Stomach (tissue), 4 donors: ENCODE measurements at regions not wholly inside any gene's neighbourhood (a gene's known extent, or its start where the extent isn't known, plus 50 kb on each side); places are given as distances from the start of the nearest gene placed in this dataset.

Experiments used
- POLR2A ChIP-seq, 4 donors: fragments of 450-650 bp; IDR thresholded peaks; one replicate each; pipeline ENCODE4 v1.6.1; 2016; ENCODE audit warnings: antibody characterized with exemption in 4 of 4, control low read depth in 2 of 4, mild to moderate bottlenecking in 1 of 4, moderate library complexity in 1 of 4
- POLR2AphosphoS5 ChIP-seq, 3 donors: sonication (generic); formaldehyde crosslinking; IDR thresholded peaks; one replicate each; pipeline ENCODE4 v1.6.1; 2016; ENCODE audit warnings: antibody characterized with exemption in 3 of 3
- TF ChIP-seq, protein P1 (sequence below), 7 experiments: fragments of 450-650 bp in 4 of 7; fragments of 200-600 bp in 3 of 7; sonication (generic) in 3 of 7; IDR thresholded peaks; one replicate each; pipeline ENCODE4 v1.5.1; 2016 to 2019; ENCODE audit warnings: antibody characterized with exemption in 7 of 7, control low read depth in 2 of 7, mild to moderate bottlenecking in 1 of 7

DNA sequence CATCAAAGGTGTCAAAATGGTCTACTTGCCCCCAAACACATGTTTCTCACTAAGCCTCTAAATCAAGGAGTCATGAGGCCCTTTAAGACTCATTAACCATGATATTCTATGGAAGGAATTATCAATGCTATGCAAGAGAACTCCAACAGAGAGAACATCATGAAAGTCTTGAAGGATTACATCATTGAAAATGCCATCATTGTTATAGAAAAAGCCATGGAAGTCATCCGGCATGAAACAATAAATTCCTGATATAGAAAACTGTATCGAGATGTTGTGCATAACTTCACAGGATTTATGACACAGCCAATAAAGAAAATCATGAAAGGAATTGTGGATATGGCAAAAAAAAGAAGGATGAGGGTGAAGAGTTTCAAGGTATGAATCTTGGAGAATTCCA lies 1363.6 kb upstream of the CDH2 start:
- TF ChIP-seq, protein P1, sequence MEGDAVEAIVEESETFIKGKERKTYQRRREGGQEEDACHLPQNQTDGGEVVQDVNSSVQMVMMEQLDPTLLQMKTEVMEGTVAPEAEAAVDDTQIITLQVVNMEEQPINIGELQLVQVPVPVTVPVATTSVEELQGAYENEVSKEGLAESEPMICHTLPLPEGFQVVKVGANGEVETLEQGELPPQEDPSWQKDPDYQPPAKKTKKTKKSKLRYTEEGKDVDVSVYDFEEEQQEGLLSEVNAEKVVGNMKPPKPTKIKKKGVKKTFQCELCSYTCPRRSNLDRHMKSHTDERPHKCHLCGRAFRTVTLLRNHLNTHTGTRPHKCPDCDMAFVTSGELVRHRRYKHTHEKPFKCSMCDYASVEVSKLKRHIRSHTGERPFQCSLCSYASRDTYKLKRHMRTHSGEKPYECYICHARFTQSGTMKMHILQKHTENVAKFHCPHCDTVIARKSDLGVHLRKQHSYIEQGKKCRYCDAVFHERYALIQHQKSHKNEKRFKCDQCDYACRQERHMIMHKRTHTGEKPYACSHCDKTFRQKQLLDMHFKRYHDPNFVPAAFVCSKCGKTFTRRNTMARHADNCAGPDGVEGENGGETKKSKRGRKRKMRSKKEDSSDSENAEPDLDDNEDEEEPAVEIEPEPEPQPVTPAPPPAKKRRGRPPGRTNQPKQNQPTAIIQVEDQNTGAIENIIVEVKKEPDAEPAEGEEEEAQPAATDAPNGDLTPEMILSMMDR (IDR thresholded peaks at IDR 0.05) = no peak
- no peak for TF ChIP-seq POLR2A (IDR thresholded peaks at IDR 0.05)
- no peak for TF ChIP-seq POLR2AphosphoS5 (IDR thresholded peaks at IDR 0.05)
